RWPE1 (cell line): ENCODE measurements at regions not wholly inside any gene's neighbourhood (a gene's known extent, or its start where the extent isn't known, plus 50 kb on each side); places are given as distances from the start of the nearest gene placed in this dataset.

Experiments used
- CTCF ChIA-PET: fragments of 350-600 bp; sonication (Branson Sonifier 250); formaldehyde crosslinking; extraction: SDS; loops from one replicate; lab custom pipeline; 2021; lab: Yijun Ruan, JAX
- POLR2A ChIA-PET: fragments of 400-600 bp; formaldehyde crosslinking; extraction: SDS; loops from one replicate; lab custom pipeline; 2020; ENCODE audit warnings: antibody characterized with exemption; ENCODE audit not compliant: low non-redundant PET; lab: Yijun Ruan, JAX
- DNase-seq: peaks from one replicate; pipeline ENCODE4 v3.0.0; 2012; ENCODE audit warnings: low spot score
- H3K27ac ChIP-seq: fragments of 450-650 bp; 2 replicates; pipeline ENCODE4 v1.5.1; 2017
- CTCF ChIP-seq: fragments of 450-650 bp; conservative IDR thresholded peaks from 2 replicates; pipeline ENCODE4 v1.5.1; 2017; ENCODE audit warnings: low read depth, mild to moderate bottlenecking

GRCh38 chr11:128005562-128005961 is 581.8 kb downstream of the ETS1 start:
- no peak for TF ChIP-seq CTCF
- no peak overlapping the region for H3K27ac ChIP-seq
- CTCF ChIA-PET, result interaction anchor here (1.3 kb wide), 1 partner anchor 14 kb away, joined by 3 read pairs; no protein-coding TSS in a partner anchor
- POLR2A ChIA-PET, result no interaction called here
- DNase-seq, result no peak

GRCh38 chr11:127998421-127998820 is 588.9 kb downstream of the ETS1 start:
- no peak for DNase-seq
- no peak for TF ChIP-seq CTCF
- ChIA-PET CTCF (no interaction called here), POLR2A (no interaction called here)
- no peak overlapping the region for H3K27ac ChIP-seq

GRCh38 chr11:127997594-127997993 is 589.8 kb downstream of the ETS1 start:
- DNase-seq, result no peak
- POLR2A ChIA-PET, result no interaction called here
- TF ChIP-seq CTCF, result no peak
- no peak overlapping the region for H3K27ac ChIP-seq
- CTCF ChIA-PET, result no interaction called here

GRCh38 chr11:127996825-127997224 is 590.5 kb downstream of the ETS1 start:
- DNase-seq, result no peak
- ChIA-PET POLR2A (no interaction called here), CTCF (no interaction called here)
- no peak overlapping the region for H3K27ac ChIP-seq
- TF ChIP-seq CTCF, result no peak

GRCh38 chr11:127995921-127996320 is 591.4 kb downstream of the ETS1 start:
- ChIA-PET POLR2A (no interaction called here), CTCF (no interaction called here)
- H3K27ac ChIP-seq, result no peak overlapping the region
- TF ChIP-seq CTCF, result no peak
- DNase-seq, result no peak

GRCh38 chr11:127994736-127995135 is 592.6 kb downstream of the ETS1 start:
- ChIA-PET CTCF (no interaction called here), POLR2A (no interaction called here)
- no peak for TF ChIP-seq CTCF
- H3K27ac ChIP-seq, result no peak overlapping the region
- DNase-seq, result peak; percentile 10

GRCh38 chr11:127993788-127994187 is 593.6 kb downstream of the ETS1 start:
- DNase-seq, result no peak
- TF ChIP-seq CTCF, result no peak
- ChIA-PET CTCF (interaction anchor here (0.5 kb wide), 1 partner anchor 171 kb away, joined by 3 read pairs; no protein-coding TSS in a partner anchor), POLR2A (no interaction called here)
- H3K27ac ChIP-seq, result no peak overlapping the region
